ENCODE measurements at regions not wholly inside any gene's neighbourhood (a gene's known extent, or its start where the extent isn't known, plus 50 kb on each side); places are given as distances from the start of the nearest gene placed in this dataset.

DNA sequence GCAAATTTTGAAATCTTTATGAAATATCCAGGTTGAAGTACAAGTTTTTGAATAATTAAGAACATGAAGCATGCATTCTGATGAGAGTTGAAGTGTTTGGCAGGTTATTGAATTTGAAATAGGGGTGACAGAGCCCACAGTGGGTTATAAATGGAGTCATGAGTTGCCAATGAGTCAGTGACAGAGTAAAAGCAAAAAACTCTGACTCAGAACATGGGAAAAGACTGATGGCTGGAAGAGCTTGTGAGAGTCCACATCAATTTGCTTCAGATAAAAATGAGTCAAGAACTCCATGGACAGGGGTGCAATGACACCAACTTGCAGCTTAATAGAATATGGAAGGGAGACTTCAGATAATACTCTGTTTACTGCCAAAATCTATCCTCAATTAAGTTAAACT, 105.3 kb downstream of the SLC6A15 start:
- no peak for DNase-seq

DNA sequence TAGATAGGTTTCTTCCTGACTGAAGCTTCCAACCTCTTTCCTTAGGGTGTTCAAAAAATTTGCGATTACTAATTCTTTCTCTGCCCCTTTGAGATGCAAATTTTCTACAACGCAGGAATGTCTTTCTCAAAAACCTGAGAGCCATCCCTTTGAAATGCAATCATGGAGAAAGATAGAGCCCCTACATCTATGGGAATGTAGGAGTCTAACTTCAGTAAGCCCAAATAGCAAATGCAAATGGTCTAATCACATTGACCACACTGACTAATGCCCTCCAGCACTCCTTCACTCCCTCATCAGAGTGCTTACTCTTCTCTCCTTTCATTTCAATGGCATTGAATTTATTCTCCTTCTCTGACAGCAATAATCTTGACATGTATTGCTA, 107.1 kb downstream of the SLC6A15 start:
- no peak for DNase-seq

DNA sequence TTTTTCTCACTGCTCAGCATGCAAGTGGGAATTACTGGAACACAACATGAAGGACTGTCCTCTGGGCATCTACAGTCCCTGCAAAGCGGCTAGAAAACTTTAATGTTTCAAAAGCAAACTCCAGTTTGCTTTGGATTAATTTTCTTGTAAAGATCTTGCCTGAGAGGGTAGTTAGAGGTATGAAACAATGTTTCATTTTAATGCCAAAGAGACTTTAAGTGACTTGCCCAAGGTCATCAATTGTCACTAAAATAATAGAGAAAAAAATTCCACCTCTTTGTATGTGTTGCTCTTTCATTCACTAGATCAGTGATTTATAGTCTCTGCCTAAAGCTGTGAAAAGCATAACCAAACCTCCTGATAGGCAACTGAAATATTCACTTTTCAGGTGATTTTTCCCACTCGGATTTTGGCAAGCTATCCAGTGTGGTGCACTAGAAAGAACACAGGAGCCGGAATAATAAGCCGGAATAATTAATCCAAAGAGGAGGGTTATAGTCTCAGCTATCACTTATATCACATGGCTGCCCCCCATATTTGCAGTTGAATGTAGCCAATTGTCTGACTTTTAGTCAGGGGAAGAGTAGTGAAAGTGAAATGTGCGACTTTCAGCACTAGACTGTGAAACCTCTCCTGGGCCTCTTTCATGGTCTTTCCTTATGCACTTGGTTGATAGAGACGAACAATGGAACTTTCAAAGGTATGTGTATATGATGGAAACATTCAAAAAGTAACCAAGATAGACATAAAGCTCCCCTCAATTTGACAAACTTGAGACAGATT, 107.7 kb downstream of the SLC6A15 start:
- no peak for DNase-seq

DNA sequence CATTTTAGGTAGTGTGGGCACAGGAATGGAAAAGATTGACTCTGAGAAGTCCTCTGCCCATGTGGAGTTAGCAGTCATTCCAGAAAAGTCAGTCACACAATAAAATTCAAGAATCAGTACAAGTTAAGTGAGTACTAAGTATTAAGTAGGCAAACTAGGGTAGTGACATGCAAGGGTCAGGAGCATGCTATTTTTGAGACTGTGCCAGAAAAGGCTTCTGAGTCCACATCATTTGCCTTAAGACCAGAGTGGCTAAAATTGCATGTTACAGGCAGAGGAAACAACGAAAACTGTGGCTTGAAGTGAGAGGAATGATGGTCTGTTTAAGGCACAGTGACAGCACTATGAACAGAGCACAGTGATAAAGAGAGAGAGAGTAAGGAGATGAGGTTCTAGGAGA, 108.9 kb downstream of the SLC6A15 start:
- no peak for DNase-seq

DNA sequence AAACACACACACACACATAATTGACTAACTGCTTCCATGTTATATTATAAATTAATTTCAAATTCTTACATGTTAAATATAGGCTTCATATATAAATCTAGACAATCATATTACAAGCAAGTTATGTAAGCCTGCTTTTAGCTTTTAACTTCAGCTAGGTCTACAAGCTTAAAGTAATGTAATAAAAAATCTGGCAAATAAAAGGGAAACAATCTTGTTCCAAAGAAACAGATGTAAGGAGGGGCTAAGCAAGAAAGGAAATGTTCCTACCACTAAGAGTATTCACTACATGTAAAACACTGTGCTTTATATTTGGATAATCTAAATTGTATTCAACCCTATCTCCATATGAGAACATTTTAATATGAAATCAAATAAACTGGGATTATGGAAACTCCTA, 110.4 kb downstream of the SLC6A15 start:
- DNase-seq: no peak

DNA sequence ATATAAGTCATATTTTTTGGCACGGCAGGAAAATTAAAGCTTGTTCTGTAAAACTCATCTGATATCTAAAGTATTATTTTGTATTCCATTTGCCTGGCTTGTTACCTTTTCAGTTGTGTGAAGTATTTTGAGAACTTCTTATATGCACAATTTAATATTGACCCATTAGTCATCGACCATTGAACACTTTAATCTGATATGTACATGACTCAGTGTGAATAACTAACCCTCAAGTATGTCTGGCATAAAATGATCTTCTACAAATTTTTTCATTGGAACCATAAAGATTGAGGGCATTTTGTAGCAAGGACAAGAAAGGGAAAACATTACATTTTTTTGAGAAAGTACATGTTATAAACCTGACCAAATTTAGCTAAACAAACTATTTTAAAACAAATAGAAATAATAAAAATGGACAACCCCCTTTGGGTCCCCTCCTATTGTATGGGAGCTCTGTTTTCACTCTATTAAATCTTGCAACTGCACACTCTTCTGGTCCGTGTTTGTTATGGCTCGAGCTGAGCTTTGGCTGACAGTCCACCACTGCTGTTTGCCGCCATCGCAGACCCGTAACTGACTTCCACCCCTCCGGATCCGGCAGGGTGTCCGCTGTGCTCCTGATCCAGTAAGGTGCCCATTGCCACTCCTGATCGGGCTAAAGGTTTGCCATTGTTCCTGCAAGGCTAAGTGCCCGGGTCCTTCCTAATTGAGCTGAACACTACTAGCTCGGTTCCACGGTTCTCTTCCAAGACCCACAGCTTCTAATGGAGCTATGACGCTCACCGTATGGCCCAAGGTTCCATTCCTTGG, 118.8 kb downstream of the SLC6A15 start:
- DNase-seq: no peak

DNA sequence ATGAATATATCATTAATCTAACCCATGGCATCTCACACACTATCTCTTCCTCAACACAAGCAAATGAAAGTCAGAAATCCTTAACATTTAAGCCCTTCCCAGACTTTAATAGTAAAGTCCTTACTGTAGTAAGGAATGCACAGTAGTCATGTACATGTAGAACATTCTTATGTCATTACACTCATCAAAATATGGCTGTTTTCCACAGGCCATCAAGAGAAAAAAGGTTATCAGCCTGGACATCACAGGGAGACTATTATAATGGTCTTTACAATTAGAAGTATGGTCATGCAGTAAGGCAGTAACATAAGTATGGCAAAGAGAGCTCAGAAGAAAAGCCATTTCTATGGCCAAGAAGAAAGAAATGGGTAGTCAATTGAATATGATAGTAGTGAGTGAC, 121.2 kb downstream of the SLC6A15 start:
- DNase-seq: no peak

DNA sequence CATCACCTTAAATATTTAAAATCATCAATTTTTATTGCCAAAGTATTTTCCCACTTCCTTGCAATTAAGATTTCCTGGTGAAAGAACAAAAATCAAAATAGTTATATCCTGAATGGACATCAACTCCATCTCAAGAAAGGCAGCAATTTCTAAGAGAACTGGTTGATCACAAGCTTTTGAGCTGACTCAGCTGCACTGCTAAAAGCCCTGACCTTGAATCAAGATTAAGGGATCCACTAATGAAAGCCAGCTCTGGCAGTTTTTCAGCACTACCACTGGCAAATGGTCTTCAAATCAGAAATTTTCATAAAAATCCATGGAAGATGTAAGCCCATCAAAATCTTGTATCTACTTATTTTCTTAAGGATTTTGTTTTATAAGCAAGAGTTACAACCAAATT, 123.4 kb downstream of the SLC6A15 start:
- no peak for DNase-seq

DNA sequence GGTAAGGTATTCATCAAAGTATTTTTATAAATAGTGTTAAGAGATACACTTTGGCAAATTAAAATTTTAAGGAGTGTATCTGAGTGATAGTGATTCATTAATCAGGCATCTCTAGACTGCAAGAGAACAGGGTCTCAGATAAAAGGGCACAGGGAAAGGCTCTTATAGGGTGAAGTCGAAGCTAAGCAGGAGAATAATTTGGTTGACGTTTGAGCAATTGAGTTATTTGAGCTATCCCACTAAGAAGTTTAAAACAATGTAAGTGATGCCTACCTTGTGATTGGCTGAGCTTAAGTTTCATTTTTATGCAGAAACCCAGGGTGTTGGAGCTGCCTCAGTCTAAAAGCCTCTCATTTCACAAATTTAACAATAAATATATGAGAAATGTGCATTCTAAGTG, 125.3 kb downstream of the SLC6A15 start:
- no peak for DNase-seq

DNA sequence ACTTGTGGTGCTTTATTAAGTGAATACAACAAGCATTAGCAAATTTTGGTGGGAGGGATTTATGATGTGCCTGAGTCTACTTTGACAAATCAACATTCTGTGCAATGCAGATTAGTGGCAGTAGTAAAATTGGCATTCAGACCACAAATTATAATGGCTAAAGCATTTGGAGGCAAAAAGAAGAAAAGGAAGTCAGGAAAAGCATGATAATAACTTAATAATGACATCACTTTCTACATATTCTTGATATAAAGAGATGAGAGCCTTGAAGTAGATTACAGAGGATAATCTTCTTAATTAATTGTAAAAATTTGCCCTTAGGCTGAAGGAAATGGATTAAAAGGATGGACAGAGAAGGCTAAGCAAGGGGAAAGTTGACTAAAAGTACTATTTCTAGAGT, 126.0 kb downstream of the SLC6A15 start:
- no peak for DNase-seq

DNA sequence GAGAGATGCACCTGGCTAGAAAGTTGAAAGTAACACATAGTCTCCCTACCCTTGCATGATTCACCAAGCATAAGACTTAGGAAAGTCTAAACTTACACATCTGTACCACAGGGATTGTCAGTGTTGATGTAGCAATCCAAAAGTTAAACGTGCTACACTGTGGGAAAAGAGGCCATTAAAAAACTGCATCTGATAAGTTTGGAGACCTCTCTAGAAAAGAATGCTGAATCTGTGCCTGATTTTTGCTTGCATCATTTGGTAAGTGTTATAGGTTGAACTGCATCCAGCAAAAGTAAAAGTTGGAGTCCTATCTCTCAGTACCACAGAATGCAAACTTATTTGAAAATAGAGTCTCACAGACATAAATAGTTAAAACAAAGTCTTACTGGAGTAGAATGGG, 126.6 kb downstream of the SLC6A15 start:
- DNase-seq: no peak

DNA sequence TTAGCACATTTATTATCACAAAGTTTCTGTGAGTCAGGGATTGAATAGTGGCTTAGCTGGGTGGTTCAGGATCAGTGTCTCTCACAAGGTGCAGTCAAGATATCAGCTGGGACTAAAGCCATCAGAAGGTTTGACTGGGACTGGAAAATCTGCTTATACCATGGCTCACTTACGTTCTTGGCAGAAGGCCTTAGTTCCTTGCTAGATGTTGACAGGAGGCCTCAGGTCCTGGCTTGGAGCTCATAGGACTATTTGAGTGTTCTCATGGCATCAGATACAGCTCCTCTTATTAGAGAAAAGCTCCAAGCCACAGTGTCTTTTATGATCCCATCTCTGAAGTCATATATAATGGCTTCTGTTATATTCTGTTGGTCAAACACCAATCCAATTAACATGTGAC, 127.3 kb downstream of the SLC6A15 start:
- no peak for DNase-seq

DNA sequence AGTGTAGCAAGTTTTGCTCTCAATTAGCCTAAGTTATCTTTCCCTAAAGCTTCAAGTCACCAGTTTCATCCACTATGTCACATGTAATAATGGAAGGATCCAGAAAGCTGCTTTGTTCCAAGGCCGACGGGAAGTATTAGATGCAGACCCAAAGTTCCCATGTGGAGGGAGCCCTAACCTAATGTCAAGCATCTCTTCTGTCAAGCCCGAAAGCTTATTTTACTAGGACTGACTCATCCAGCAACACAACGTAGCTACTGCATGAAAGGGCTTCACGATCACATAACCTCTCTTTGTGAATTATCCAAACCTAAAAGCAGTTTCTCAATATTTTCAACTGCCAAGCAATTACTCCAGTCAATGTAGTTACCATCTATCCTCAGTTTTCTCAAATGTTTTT, 133.4 kb downstream of the SLC6A15 start:
- DNase-seq: no peak

DNA sequence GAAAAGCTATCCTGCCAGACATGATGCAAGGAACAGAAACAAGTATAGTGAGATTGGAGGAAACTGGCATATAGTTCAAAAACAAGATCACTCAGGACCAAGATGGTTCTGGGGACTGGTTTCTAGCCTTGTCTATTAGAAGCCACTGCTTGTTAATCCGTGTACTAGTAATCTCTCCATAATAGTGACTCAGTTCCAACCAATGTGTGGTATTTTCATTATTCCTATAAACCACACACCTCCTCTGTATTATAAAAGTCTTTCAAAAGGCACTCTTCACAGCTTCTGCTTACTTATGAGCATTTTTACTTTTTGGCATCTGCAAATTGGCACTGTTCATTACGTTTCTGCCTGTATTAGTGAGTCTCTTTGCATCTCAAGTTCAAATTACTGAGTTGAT, 140.3 kb downstream of the SLC6A15 start:
- DNase-seq: no peak

DNA sequence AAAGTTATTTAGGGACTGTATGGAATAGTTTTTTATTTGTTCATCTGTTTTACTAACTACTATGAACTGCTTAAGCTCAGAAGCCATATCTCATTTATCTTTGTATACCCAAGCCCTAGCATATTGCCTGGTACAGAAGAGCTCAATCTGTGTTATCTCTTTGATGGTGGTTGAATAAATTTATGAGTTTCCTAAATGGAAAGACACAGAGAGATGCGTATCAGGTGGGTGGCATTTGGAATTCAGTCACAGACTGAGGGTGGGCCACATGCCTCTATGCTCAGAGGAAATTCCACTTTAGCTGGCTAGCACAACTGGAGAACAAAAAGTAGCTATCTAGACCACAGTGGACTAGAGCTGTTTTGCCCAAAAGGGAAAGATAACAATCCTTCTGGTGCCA, 145.5 kb downstream of the SLC6A15 start:
- no peak for DNase-seq

DNA sequence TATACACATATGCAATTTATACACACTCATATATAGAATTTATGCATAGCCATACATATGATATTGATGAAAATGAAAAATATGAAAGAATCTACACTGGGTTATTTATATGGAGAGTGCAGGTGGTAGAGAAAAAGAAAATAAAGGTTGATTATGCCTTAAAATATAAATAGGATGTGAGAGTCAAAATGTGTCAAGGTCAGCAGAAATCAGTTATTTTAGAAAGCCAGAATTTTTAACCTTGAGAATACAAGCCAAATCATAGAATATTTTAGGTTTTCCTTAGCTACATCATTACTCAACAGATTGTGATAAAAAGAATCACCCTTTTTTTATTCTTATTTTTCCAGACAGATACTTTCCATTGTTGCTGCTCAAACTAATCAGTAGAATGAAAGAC, 146.2 kb downstream of the SLC6A15 start:
- no peak for DNase-seq

DNA sequence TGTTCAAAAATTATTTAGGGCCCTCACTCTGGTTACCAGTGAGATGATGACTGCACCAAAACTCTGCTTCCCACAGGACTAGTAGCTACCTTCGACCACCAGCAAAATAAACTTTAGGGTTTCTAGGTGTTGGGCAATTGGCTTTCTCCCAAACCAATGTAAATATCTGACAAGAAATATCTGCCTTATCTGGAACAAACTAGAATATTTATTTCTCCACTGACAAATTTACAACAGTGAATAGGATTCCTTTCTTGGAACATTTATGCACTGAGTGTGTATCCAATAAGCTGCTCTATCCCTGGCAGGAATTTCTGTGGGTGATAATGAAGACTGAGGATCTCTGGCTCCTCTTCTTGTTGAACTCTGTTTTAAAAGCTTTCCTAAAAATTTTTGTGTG, 148.6 kb downstream of the SLC6A15 start:
- DNase-seq: no peak

DNA sequence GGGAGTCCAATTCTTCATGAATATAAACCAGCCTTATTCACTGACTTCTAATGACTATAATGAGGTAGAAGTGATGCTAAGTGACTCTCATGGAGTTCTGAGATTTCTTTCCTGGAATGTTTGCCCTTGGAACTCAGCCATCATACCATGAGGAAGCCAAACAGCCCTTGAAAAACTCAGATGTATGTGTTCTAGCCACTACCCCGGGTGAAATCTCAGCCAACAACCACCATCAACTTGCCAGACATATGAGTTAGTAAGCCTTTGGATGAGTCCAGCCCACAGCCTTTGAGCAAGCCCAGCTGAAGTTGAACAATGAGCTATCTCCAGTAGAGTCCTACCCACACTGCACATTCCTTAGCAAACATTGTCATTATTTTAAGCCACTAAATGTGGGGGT, 149.5 kb downstream of the SLC6A15 start:
- no peak for DNase-seq

DNA sequence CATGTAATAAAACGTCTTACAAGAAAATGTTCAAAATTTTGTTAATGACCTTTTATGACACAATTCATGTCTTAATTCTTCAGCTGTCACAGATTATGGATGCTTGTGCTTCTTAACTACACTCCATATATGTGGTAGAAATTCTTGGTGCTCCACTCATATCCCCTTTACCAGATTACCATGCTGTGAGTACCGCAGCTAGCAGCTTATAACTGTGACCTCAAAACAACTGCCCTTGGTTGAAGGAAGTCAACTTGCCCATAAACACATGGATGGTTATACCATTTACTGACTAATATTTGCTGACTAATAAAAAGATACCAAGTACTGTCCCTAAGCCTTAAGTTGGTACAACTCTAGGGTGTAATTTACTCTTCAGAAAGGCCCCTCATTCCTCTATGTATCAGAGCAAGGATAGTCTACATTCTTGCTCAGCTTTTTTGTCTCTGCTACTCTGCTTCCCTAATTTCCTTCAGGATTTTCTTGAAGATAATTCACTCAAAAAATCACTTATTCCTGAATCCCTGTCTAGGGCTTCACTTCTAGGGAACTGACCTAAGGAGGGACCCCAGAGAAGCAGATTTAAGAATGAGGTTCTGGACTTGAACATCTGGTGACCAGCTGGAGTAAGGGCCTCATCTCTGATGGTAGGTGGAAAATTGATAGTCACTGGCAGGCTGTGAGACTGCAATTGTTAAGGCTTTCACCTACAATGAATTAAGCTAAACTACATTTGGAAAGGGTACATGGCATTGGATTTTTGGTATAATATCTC, 152.3 kb downstream of the SLC6A15 start:
- DNase-seq: no peak

DNA sequence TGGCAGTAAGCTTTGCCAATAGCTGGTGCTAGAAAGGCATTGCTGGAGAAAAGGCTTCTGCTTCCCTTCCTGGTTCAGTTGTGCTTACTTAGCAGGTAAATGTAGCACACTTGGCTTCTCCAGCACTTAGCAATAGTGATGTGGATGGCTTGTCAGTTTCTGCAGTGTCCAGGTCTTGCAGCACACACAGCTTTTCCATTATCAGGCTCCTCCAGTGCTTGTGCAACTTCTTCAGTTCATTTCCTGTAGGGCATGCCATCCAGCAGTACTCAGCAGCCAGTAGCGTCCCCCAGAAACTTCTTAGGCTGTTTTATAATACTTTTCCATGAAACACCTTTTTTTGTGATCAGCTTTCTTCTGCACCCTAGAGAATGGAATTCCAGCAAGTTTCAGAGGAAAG, 154.6 kb downstream of the SLC6A15 start:
- DNase-seq: no peak

DNA sequence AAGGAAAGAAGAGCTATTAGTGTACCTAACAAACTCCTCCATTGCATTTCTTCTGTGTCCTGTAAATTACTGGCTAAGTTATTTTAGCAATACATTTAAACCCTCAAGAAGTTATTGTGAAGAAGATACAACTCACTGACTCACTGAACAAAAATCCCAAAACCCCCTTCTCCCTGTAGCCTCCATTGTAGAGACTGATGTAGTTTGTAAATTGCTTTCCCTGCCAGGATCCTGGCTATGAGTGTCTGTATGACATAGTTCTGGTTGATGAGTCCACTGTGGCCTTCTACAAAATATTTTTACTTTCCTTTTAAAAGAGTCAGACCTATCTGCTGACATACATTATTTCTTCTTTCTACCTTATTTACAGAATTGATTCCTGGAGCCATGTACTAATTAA, 155.6 kb downstream of the SLC6A15 start:
- DNase-seq: no peak

DNA sequence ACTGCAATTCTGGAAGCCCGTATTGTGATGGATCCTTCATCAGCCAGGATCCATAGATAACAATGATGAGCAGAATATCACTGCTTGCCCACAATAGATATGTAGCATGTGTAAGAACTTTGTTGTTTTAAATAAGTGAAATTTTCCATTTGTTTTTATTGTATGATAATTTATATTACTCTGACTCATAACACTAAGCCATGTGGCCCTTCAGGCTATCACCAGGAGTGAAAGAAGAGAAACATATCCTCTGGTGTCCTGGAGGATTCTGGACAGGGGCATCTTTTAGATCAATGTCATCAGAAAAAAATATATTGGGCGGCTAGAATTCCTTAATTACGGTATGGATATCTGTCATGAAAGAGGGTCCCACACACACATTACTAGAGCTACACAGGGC, 167.5 kb downstream of the SLC6A15 start:
- DNase-seq: no peak

DNA sequence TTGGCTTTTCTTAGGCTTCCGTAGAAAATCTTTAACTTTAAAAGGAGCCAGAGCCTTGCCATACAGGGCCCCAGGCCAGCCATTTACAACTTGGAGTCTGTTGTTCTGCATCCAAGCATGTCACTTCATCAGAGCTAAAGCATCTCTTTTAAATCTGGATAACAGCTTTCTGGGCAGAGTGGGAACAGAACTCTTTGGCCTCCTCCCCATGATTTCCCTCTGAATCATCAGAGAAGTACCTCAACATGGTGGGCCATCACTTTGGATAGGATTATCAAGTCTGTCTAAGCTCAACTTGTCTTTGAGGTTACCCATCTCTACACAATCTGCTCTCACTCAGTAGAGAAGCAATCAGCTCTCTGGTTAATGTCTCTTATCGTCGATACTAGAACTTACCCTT, 170.9 kb downstream of the SLC6A15 start:
- DNase-seq: no peak

DNA sequence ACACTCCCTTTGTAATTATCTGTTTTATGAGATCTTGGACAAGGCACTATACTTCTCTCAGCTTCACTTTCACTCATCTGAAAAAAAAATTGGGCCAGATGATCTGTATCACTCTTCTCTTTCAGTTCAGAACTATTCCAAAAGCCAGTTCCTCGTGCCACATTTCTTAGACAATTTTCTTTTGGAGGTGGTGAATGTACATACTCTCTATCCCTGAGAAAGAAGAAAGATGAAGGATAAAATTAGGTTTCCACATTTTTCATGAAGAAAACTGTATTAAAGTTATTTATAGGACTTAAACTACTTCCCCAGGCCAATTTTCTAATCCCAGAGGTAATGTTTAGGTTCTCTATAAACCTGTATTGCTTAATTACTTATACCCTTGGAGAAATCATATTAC, 171.6 kb downstream of the SLC6A15 start:
- no peak for DNase-seq
